ENCODE measurements at regions not wholly inside any gene's neighbourhood (a gene's known extent, or its start where the extent isn't known, plus 50 kb on each side); places are given as distances from the start of the nearest gene placed in this dataset.

- no peak for TF ChIP-seq CTCF (IDR thresholded peaks at IDR 0.05; ENCODE audit: insufficient read depth, low read length, poor library complexity, severe bottlenecking)
- no peak for TF ChIP-seq EZH2phosphoT487 (conservative IDR thresholded peaks at IDR 0.05; ENCODE audit: low read length)
Measured at GRCh38 chr6:96276305-96276704, 245.3 kb upstream of the UFL1 start.
